Peyer's patch (tissue), 4 donors: ENCODE measurements at regions not wholly inside any gene's neighbourhood (a gene's known extent, or its start where the extent isn't known, plus 50 kb on each side); places are given as distances from the start of the nearest gene placed in this dataset.

Experiments used
- POLR2A ChIP-seq, 2 donors: fragments of 450-650 bp; IDR thresholded peaks; one replicate each; pipeline ENCODE4 v1.5.1; 2017; ENCODE audit warnings: antibody characterized with exemption in 2 of 2, mild to moderate bottlenecking in 2 of 2, moderate library complexity in 2 of 2
- TF ChIP-seq, protein P1 (sequence below), 6 experiments: fragments of 450-650 bp in 4 of 6; fragments of 200-600 bp in 2 of 6; sonication (generic) in 1 of 6; IDR thresholded peaks; one replicate each; pipeline ENCODE4 v1.5.1; 2017 to 2019; ENCODE audit warnings: antibody characterized with exemption in 6 of 6, mild to moderate bottlenecking in 3 of 6, moderate library complexity in 1 of 6

GRCh38 chr10:129063877-129064276 lies 403.2 kb upstream of the MGMT start:
- TF ChIP-seq, protein P1, sequence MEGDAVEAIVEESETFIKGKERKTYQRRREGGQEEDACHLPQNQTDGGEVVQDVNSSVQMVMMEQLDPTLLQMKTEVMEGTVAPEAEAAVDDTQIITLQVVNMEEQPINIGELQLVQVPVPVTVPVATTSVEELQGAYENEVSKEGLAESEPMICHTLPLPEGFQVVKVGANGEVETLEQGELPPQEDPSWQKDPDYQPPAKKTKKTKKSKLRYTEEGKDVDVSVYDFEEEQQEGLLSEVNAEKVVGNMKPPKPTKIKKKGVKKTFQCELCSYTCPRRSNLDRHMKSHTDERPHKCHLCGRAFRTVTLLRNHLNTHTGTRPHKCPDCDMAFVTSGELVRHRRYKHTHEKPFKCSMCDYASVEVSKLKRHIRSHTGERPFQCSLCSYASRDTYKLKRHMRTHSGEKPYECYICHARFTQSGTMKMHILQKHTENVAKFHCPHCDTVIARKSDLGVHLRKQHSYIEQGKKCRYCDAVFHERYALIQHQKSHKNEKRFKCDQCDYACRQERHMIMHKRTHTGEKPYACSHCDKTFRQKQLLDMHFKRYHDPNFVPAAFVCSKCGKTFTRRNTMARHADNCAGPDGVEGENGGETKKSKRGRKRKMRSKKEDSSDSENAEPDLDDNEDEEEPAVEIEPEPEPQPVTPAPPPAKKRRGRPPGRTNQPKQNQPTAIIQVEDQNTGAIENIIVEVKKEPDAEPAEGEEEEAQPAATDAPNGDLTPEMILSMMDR (IDR thresholded peaks at IDR 0.05) = no peak
- TF ChIP-seq POLR2A (IDR thresholded peaks at IDR 0.05) = no peak
